Stimulated activated CD8-positive, alpha-beta memory T cell treated with anti-CD3 and anti-CD28 coated beads, Interleukin-12 subunit alpha, Interleukin-12 subunit beta, amount 100 ng/mL, for 24 hours (primary cell): ENCODE measurements at regions not wholly inside any gene's neighbourhood (a gene's known extent, or its start where the extent isn't known, plus 50 kb on each side); places are given as distances from the start of the nearest gene placed in this dataset.

Experiments
- DNase-seq: peaks from one replicate; pipeline ENCODE4 v3.0.0-alpha.2; 2020; ENCODE audit errors: extremely low read depth

DNA sequence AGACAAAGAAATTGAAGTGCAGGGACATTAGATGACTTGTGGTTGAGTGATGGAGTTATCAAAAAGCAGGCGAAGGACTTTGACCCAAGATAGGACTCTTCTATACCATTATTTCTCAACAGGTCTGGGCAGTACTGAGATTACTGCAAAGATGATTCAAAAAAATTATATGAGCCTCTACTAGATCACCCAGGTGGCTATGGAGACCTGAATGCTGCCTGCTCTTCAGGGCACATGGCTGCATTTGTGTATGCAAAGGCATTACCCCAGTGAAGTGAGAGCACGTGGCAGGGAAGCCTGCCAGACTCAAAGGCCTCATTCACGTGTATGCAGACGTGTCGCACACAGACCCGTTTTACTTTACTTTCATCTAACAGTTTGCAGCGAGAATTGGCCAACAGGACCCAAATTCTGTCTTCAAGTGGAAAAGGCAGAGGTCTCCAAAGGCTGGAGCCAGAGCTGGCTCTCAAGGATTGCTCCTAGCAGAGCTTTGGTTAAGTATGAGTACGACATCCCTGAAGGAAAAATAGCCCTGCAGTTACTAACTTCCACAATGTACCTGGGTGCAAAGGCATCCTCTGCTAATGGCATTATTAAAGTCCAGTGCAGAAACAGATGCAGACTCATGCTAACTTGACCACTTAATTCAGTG is 113.8 kb upstream of the ARMC2 start:
- no peak for DNase-seq

DNA sequence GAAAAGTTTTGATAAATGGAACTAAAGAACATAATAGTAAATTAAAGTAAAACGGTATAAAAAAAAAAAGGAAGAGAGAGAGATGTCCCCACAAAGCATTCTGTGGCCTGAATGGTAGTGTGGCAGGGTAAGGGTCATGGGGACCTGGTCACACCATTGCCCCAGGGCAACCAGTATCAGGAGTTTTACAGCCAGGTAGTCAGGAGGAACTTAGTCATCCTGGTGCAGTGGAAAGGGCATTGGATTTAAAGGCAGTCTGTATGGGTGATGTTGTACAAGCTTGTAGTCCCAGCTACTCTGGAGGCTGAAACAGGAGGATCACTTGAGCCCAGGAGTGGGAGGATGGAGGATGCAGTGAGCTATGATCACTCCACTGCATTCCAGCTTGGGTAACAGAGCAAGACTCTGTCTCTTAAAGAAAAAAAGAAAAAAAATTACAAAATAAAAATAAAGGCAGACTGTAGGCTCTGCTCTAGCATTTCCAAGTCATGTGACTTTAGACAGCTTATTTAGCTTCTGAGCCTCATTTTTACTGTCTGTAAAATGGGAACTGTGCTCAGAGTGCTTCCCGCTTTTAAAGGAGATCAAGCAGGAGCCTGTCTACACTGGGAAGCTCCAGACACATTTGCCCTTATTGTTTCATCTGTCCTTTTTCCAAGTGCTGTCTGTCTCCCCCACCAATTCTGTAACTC is 112.8 kb upstream of the ARMC2 start:
- DNase-seq: no peak

DNA sequence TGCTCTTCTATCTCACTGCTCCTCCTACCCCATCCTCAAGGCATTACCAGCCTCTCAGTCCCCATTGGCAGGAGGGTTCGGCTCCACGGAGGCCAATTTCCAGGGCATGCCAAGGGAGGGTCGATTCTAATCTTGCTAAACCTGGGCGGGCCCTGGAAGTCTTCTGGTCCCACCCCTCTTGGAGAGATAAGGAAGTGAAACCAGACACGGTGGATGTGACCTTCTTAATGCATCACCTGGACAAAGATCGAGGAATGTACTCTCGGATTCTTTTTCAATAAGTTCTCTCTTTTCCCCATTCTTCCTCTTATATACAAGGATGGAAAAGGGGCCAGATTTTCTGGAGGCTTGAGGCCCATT is 112.2 kb upstream of the ARMC2 start:
- DNase-seq: no peak

- DNase-seq: no peak
Observed at GRCh38 chr6:108736832-108737231, 111.4 kb upstream of the ARMC2 start.

GRCh38 chr6:108737594-108738546 is 110.4 kb upstream of the ARMC2 start:
- peak; percentile 10 for DNase-seq

GRCh38 chr6:108738684-108739416 is 109.4 kb upstream of the ARMC2 start:
- DNase-seq: no peak

DNA sequence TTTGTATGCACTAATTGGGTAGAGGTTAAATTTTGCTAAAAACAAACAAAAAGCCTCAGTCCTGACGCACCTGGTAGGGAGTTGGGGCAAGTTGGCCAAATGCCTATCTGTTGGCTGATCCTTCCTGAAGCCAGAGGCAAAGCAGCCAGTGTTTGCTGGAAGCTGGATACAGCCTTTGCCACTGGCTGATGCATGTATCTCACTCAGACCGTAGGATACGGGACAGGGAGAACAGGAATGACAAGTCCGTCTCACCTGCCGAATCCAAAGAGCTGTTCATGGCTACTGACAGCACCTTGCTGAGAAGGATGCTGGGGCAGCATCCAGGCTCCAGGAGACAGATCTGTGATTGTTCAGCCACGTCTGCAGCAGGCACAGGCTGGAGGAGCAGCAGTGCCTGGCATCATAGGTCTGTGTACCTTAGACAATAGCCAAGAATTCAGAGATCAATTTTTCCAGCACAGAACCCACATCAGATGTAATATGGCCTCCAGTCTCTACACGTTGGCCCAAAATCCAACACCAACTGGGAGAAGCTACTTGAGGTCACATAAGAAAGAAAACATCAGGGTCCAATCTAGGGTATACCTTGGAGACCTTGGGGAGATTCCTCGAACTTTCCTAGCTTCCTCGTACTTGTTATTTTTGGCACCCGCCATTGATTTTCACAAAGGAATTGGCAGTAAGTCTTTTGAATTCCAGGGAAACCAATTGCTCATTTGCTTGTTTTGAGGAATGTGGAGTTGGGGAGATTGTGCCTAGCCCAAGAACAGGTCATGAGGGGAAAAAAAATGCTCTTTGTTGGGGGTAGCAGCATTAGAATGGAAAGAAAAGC is 108.5 kb upstream of the ARMC2 start:
- no peak for DNase-seq

GRCh38 chr6:108741331-108741989 is 106.8 kb upstream of the ARMC2 start:
- no peak for DNase-seq

DNA sequence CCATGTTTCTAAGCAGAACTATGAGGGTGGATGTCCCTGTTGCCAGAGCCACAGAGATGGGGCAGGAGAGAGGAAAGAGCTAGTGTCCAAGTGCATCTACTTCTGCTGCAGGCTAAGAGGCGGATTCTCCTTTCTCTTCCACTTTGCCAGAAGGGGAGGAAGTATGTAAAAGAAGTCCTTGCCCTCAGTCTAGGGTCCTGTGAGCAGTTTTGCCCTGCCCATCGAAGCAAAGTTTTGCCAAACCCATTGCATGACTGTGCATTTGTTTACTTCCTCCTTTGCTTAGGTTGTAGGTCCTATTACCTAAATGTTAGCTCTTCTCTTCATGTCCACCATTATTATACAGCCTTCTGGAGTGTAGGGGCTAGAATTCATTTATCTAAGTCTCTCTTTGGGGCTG is 106.2 kb upstream of the ARMC2 start:
- DNase-seq: no peak

GRCh38 chr6:108744244-108744972 is 103.8 kb upstream of the ARMC2 start:
- no peak for DNase-seq

DNA sequence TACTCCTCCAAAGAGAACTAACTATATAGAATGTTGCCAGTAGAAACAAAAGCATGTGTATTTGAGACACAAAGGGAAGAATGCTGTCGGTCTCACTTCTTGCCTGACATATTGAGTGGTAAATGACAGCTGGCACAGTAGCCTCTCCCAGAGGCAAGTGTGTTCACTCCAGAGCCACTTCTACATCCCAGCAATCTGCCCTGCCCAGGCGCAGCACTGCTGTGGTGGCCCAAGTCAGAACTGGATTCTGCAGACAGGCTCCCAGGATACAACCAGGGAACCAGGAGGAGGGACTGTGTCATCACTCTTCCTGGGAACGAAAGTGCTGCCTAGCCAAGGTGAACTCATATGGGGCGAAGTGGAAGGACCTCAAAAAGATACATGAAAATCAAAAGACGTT is 103.2 kb upstream of the ARMC2 start:
- no peak for DNase-seq

- no peak for DNase-seq
Observed at GRCh38 chr6:108745664-108746336, 102.4 kb upstream of the ARMC2 start.

GRCh38 chr6:108746366-108746765 is 101.9 kb upstream of the ARMC2 start:
- DNase-seq: no peak

DNA sequence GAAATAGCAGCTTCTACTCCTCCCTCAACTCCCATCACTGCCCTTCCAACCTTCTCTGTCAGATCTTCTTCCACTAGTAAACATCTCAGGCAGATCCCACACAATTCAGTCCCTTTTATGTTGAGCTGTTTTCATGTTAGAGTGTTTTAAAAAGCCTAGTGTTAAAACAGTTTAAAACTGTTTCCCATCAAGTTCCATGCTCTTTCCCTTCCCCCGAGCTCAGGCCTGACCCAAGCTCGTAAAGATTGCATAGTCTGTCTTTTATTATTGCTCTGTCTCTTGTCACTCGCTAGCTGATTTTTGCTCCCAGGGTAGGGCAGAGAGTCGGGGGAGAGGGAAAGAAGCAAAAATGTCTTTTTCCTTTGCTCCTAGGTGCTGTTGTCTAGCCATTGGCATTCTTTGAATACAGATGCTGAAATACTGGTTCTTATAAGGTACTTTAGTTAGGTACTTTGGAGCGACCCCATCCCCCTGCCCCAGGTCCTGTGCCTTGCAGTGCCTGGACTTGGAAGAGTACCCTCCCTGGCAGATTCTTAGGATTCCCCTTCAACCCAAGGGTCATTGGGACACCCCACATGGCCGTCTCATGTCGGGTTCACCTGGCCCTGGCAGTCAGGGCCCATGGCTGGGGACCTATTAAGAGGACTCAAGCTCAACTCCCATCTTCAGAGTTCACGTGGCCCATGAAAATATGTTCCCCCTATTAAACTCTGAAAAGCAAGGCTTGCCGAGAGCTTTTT is 101.2 kb upstream of the ARMC2 start:
- DNase-seq: no peak

- DNase-seq: no peak
Observed at GRCh38 chr6:108748055-108748454, 100.2 kb upstream of the ARMC2 start.

DNA sequence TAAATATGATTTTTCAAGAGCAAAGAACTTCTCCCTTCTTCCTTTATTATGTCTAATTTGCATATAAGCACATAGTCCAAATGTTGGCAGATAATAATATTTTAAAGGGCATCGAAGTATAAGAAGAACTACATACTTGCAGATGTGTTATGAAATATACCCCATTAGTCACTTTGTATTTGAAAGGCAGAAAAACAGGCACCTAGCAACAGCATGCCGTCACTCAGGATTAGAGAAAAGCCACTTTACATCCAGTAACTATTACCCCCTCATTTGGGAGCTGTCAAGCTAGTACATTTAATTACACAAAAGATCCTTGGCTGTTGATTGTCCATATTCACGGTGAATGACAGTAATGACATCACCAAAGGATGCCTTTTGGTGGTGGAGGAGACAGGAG is 99.3 kb upstream of the ARMC2 start:
- DNase-seq: no peak

GRCh38 chr6:108750801-108751200 is 97.4 kb upstream of the ARMC2 start:
- no peak for DNase-seq

DNA sequence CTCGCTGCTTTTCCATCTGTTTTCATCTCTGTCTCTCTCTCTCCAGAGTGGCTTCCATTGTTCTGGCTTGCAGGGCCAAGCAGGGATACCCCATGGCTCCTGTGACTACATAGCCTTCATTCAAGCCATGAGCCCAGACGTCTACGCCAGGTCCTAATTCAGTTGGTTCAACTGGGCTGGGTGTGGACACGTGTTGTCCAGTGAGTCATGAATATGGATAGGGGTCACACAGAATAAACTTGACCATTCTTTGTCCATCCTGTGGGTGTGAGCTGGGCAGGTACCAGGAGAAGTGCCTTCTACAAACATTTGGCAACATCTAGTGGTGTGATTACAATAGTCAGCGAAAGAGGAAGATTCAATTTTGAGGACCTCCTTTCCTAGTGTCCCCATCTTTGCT is 96.9 kb upstream of the ARMC2 start:
- DNase-seq: no peak
